A549 (cell line): ENCODE measurements at regions not wholly inside any gene's neighbourhood (a gene's known extent, or its start where the extent isn't known, plus 50 kb on each side); places are given as distances from the start of the nearest gene placed in this dataset.

Experiments used
- ATAC-seq, 2 experiments: fragments of 200-7000 bp in 1 of 2; fragments of >200 bp in 1 of 2; cut with Nextera tagmentation in 1 of 2; cut with Tn5 transposase in 1 of 2; 3 replicates each; pipeline versions ENCODE4 v1.8.0 to v1.9.1; 2018 to 2020; ENCODE audit warnings: mild to moderate bottlenecking in 1 of 2, moderate library complexity in 1 of 2
- CTCF ChIA-PET: fragments of 300-600 bp; sonication (Branson Sonifier 250); formaldehyde crosslinking; extraction: SDS; loops from one replicate; lab custom pipeline; 2021; ENCODE audit warnings: antibody characterized with exemption, inconsistent platforms; lab: Yijun Ruan, JAX
- POLR2A ChIA-PET: fragments of 350-600 bp; formaldehyde crosslinking; extraction: SDS; loops from one replicate; lab custom pipeline; 2021; ENCODE audit warnings: antibody characterized with exemption, inconsistent platforms; lab: Yijun Ruan, JAX
- DNase-seq, 2 experiments: peaks; one replicate each; pipeline versions ENCODE4 v3.0.0 to v3.0.0-alpha.2; 2011 to 2016; ENCODE audit warnings: low read depth in 1 of 2, low spot score in 1 of 2
- FAIRE-seq: peaks from 2 replicates; lab custom pipeline; 2011; peaks lifted over from hg19 to GRCh38; lab: Jason Lieb, UNC
- H3K27ac ChIP-seq, 2 experiments: fragments of >200 bp; sonication (Bioruptor Twin); formaldehyde crosslinking; 3 replicates each; pipeline ENCODE4 v1.5.1; 2016 to 2017
- H3K4me1 ChIP-seq: fragments of >200 bp; sonication (Bioruptor Twin); formaldehyde crosslinking; 3 replicates; pipeline ENCODE4 v1.6.1; 2016
- H3K4me2 ChIP-seq: fragments of >200 bp; sonication (Bioruptor Twin); formaldehyde crosslinking; 3 replicates; pipeline ENCODE4 v1.6.1; 2016
- H3K4me3 ChIP-seq: fragments of >200 bp; sonication (Bioruptor Twin); formaldehyde crosslinking; 3 replicates; pipeline ENCODE4 v1.5.1; 2016
- H3K9me3 ChIP-seq: fragments of >200 bp; sonication (Bioruptor Twin); formaldehyde crosslinking; 3 replicates; pipeline ENCODE4 v1.6.1; 2016
- BCL3 ChIP-seq: fragments of >200 bp; sonication (Bioruptor Twin); formaldehyde crosslinking; IDR thresholded peaks from 3 replicates; pipeline ENCODE4 v1.6.1; 2016
- CBX2 ChIP-seq: fragments of 200-600 bp; sonication (generic); IDR thresholded peaks from 2 replicates; pipeline ENCODE4 v1.6.1; 2016; ENCODE audit warnings: low read depth, mild to moderate bottlenecking, borderline replicate concordance
- CHD2 ChIP-seq: fragments of 150-350 bp; IDR thresholded peaks from 2 replicates; pipeline ENCODE4 v1.6.1; 2014; ENCODE audit warnings: low read length; ENCODE audit not compliant: partially characterized antibody
- CHD4 ChIP-seq: fragments of 200-600 bp; sonication (generic); IDR thresholded peaks from 2 replicates; pipeline ENCODE4 v1.6.1; 2016; ENCODE audit warnings: antibody characterized with exemption, mild to moderate bottlenecking, borderline replicate concordance
- EHF ChIP-seq: fragments of 250-450 bp; sonication (Bioruptor Pico); IDR thresholded peaks from 2 replicates; pipeline ENCODE4 v1.5.0; 2020; ENCODE audit warnings: mild to moderate bottlenecking
- EHMT2 ChIP-seq: fragments of 200-600 bp; sonication (generic); IDR thresholded peaks from 2 replicates; pipeline ENCODE4 v1.6.1; 2016; ENCODE audit warnings: antibody characterized with exemption, low read depth, mild to moderate bottlenecking, moderate library complexity
- ELK1 ChIP-seq: fragments of 150-350 bp; IDR thresholded peaks from 2 replicates; pipeline ENCODE4 v1.6.1; 2014; ENCODE audit warnings: low read depth, mild to moderate bottlenecking, low read length
- FOXS1 ChIP-seq: fragments of 250-450 bp; sonication (Bioruptor Pico); IDR thresholded peaks from 2 replicates; pipeline ENCODE4 v1.5.0; 2020; ENCODE audit warnings: mild to moderate bottlenecking, moderate library complexity
- GATA3 ChIP-seq: IDR thresholded peaks from 2 replicates; pipeline ENCODE4 v1.6.1; 2012; ENCODE audit warnings: borderline replicate concordance
- HOXB13 ChIP-seq: fragments of 250-450 bp; sonication (Bioruptor Pico); IDR thresholded peaks from 2 replicates; pipeline ENCODE4 v1.5.0; 2020; ENCODE audit warnings: low read depth, mild to moderate bottlenecking, moderate library complexity
- HOXB5 ChIP-seq: fragments of 250-450 bp; sonication (Bioruptor Pico); IDR thresholded peaks from 2 replicates; pipeline ENCODE4 v1.5.0; 2020; ENCODE audit warnings: mild to moderate bottlenecking, moderate library complexity
- JUN ChIP-seq, 2 experiments: fragments of >200 bp; sonication (Bioruptor Twin); formaldehyde crosslinking; IDR thresholded peaks; 2 replicates in 1 of 2; 3 replicates in 1 of 2; pipeline ENCODE4 v1.6.1; 2016 to 2017
- KDM1A ChIP-seq: fragments of 200-600 bp; sonication (generic); IDR thresholded peaks from 2 replicates; pipeline ENCODE4 v1.6.1; 2016; ENCODE audit warnings: low read depth, mild to moderate bottlenecking
- KDM5A ChIP-seq: fragments of 200-600 bp; sonication (generic); IDR thresholded peaks from 2 replicates; pipeline ENCODE4 v1.6.1; 2016; ENCODE audit warnings: antibody characterized with exemption, mild to moderate bottlenecking
- NPAS2 ChIP-seq: fragments of 250-450 bp; sonication (Bioruptor Pico); IDR thresholded peaks from 2 replicates; pipeline ENCODE4 v1.8.0; 2022; ENCODE audit warnings: mild to moderate bottlenecking, moderate library complexity, borderline replicate concordance
- NR3C1 ChIP-seq: fragments of >200 bp; sonication (Bioruptor Twin); formaldehyde crosslinking; IDR thresholded peaks from 3 replicates; pipeline ENCODE4 v1.6.1; 2017
- PBX3 ChIP-seq: IDR thresholded peaks from 2 replicates; pipeline ENCODE4 v1.6.1; 2012
- POLR2A ChIP-seq: IDR thresholded peaks from 2 replicates; pipeline ENCODE4 v1.6.1; 2012; ENCODE audit warnings: mild to moderate bottlenecking, low read length
- RAD21 ChIP-seq, 2 experiments: fragments of >200 bp in 1 of 2; sonication (Bioruptor Twin) in 1 of 2; formaldehyde crosslinking in 1 of 2; IDR thresholded peaks in 1 of 2; conservative IDR thresholded peaks in 1 of 2; 2 replicates in 1 of 2; 3 replicates in 1 of 2; pipeline ENCODE4 v1.6.1; 2012 to 2018; ENCODE audit warnings: inconsistent platforms in 1 of 2
- RARB ChIP-seq: fragments of 250-450 bp; sonication (Bioruptor Pico); IDR thresholded peaks from 2 replicates; pipeline ENCODE4 v1.8.0; 2021; ENCODE audit warnings: mild to moderate bottlenecking, moderate library complexity
- RCOR1 ChIP-seq: fragments of 150-350 bp; IDR thresholded peaks from 2 replicates; pipeline ENCODE4 v1.6.1; 2014; ENCODE audit warnings: antibody characterized with exemption, low read length, low read depth
- RFX5 ChIP-seq: fragments of 450-650 bp; IDR thresholded peaks from 2 replicates; pipeline ENCODE4 v1.7.1; 2014; ENCODE audit warnings: antibody characterized with exemption, mild to moderate bottlenecking, moderate library complexity
- RNF2 ChIP-seq: fragments of 200-600 bp; sonication (generic); IDR thresholded peaks from 2 replicates; pipeline ENCODE4 v1.6.1; 2016; ENCODE audit warnings: low read depth, mild to moderate bottlenecking, antibody characterized with exemption, moderate library complexity, borderline replicate concordance
- SREBF2 ChIP-seq: fragments of 450-650 bp; IDR thresholded peaks from 2 replicates; pipeline ENCODE4 v1.6.1; 2014; ENCODE audit warnings: mild to moderate bottlenecking, moderate library complexity
- ZC3H11A ChIP-seq: fragments of 450-650 bp; IDR thresholded peaks from 2 replicates; pipeline ENCODE4 v1.6.1; 2014; ENCODE audit warnings: antibody characterized with exemption, mild to moderate bottlenecking
- ZFP36 ChIP-seq: fragments of 450-650 bp; IDR thresholded peaks from 2 replicates; pipeline ENCODE4 v1.6.1; 2014; ENCODE audit warnings: borderline replicate concordance; ENCODE audit not compliant: partially characterized antibody
- ZNF302 ChIP-seq: fragments of 250-450 bp; sonication (Bioruptor Pico); IDR thresholded peaks from 2 replicates; pipeline ENCODE4 v1.9.0; 2021; ENCODE audit warnings: inconsistent platforms, mild to moderate bottlenecking, moderate library complexity
- WGBS: methylation state at CpG from one replicate; pipeline ENCODE4 v1.1.6; 2017; ENCODE audit errors: missing lambda C conversion rate; 5-methylcytosine and 5-hydroxymethylcytosine counted together

GRCh38 chr11:110858547-110858921, 146.3 kb upstream of the ARHGAP20 start:
- 4% methylated on average over 3 of the region's 5 CpGs for WGBS
- Histone ChIP-seq H3K9me3 (no peaks in the 10 kb centered on the region), H3K4me2 (no peak overlapping the region), H3K4me3 (no peak overlapping the region), H3K27ac (no peak overlapping the region), H3K4me1 (no peaks in the 10 kb centered on the region)
- DNase-seq = no peak
- no peak for ATAC-seq
- CTCF ChIA-PET = no interaction called here
- POLR2A ChIA-PET = no interaction called here
- FAIRE-seq = no peak
- TF ChIP-seq CHD2 (no peak), SREBF2 (no peak), EHMT2 (no peak)
- TF ChIP-seq, all 56 proteins: peak for 0

GRCh38 chr11:110857892-110858546, 145.8 kb upstream of the ARHGAP20 start:
- WGBS = 0% methylated on average over 3 of the region's 4 CpGs
- ChIA-PET POLR2A (no interaction called here), CTCF (no interaction called here)
- FAIRE-seq (no peak), DNase-seq (no peak), ATAC-seq (no peak)
- no peak for TF ChIP-seq GATA3
- TF ChIP-seq CHD4 = no peak
- TF ChIP-seq NPAS2 (CRISPR knock-in tag) = no peak
- no peak for TF ChIP-seq CHD2
- TF ChIP-seq ZFP36 = no peak
- TF ChIP-seq KDM5A = no peak
- TF ChIP-seq ZNF302 = no peak
- TF ChIP-seq SREBF2 = no peak
- no peak for TF ChIP-seq HOXB13
- no peak for TF ChIP-seq PBX3
- no peak for TF ChIP-seq BCL3
- TF ChIP-seq NR3C1 = no peak
- no peak for TF ChIP-seq ZC3H11A
- Histone ChIP-seq H3K9me3 (no peaks in the 10 kb centered on the region), H3K4me1 (no peaks in the 10 kb centered on the region), H3K27ac (no peak overlapping the region), H3K4me2 (no peak overlapping the region), H3K4me3 (no peak overlapping the region)

- WGBS = 2% methylated on average over 3 of the region's 3 CpGs
- Histone ChIP-seq H3K4me1 (no peaks in the 10 kb centered on the region), H3K27ac (no peak overlapping the region), H3K4me3 (no peak overlapping the region), H3K9me3 (no peaks in the 10 kb centered on the region), H3K4me2 (no peak overlapping the region)
- FAIRE-seq = no peak
- ChIA-PET POLR2A (no interaction called here), CTCF (no interaction called here)
- no peak for DNase-seq
- no peak for ATAC-seq
- TF ChIP-seq CBX2 (no peak), RAD21 (conservative IDR thresholded peaks at IDR 0.05 in 1 of 2, IDR thresholded peaks at IDR 0.05 in 1 of 2) (no peak), KDM5A (no peak), CHD4 (no peak), HOXB5 (CRISPR knock-in tag) (no peak), FOXS1 (CRISPR knock-in tag) (no peak), POLR2A (no peak), ELK1 (no peak), JUN (IDR thresholded peaks at IDR 0.05) (no peak), RFX5 (no peak), EHF (CRISPR knock-in tag) (no peak), ZNF302 (no peak), RCOR1 (no peak), KDM1A (no peak), RARB (CRISPR knock-in tag) (no peak), CHD2 (no peak), RNF2 (no peak), NPAS2 (CRISPR knock-in tag) (no peak)
Measured at GRCh38 chr11:110856996-110857812, 145.0 kb upstream of the ARHGAP20 start.
